ENCODE measurements at regions not wholly inside any gene's neighbourhood (a gene's known extent, or its start where the extent isn't known, plus 50 kb on each side); places are given as distances from the start of the nearest gene placed in this dataset.
"Not testable (repeated sequence)": the region's sequence is repeated elsewhere in the genome, so short reads cannot be mapped to it uniquely, and the experiment has no call there.

DNA sequence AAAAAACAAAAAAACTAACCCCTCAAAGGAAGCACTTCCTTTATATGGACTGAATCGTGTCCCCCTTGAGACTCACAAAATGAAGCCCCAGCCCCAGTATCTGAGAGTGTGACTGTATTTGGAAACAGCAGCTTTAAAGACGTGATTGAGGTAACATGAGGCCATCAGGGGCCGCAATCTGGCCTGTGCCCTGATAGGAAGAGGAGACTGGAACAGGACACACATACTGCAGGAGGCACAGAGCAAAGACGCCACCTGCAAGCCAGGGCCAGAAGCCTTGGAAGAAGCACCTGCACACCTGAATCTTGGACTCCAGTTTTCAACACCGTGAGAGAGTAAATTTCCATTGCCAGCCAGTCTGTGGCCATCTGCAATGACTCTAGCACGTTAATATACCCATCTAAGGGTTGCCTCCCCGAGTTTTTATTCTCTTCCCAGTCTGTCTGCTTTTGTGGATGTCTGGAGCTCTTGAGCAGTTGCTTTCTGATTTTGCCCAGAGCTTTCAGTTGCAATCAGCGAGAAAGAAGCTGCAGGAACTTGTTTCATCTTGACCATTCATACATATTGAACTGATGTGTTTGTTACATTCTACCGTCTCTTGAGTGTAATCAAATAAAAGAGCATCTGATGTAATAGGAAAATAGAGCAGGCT is 775.8 kb upstream of the TPTE start:
- not testable (repeated sequence) for DNase-seq (ENCODE audit: low read depth, low spot score)

- not testable (repeated sequence) for DNase-seq (ENCODE audit: low read depth, low spot score)
Observed at GRCh38 chr21:9746311-9746710, 775.1 kb upstream of the TPTE start.

DNA sequence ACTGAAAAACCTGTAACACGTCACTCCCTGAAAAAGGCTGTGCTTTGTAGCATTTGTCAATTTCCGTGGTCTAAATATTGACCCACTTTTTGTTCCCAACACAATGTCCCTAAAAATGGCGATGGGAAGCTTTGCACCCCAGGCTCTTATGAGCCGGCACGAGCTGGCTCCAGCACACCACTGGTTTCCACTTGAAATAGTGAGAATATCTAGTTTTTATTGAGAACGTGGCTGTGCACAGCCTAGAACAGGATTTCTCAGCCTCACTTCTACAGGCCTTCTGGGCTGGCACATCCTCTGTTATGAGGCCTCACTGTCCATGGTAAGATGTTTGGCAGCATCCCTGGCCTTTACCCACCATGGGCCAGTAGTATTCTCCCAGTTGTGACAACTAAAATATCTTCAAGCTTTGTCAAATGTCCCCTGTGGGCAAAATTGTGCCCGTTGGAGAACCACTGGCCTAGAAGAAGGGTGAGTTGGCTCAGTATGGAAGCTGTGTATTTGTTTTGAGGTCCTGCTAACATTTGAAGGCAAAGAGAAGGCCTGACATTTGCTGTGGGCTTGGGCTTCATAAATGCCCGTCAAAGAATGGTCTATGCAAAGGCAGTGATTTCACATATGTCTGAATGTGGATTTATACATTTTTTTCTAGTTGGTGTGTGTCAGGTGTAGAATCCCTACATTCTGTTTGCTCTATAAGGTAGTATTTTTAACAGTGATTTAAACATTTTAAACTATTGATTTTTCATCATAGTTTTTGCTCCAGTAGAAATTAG is 774.4 kb upstream of the TPTE start:
- DNase-seq (ENCODE audit: low read depth, low spot score) = not testable (repeated sequence)

- not testable (repeated sequence) for DNase-seq (ENCODE audit: low read depth, low spot score)
Observed at GRCh38 chr21:9747870-9748269, 773.5 kb upstream of the TPTE start.

DNA sequence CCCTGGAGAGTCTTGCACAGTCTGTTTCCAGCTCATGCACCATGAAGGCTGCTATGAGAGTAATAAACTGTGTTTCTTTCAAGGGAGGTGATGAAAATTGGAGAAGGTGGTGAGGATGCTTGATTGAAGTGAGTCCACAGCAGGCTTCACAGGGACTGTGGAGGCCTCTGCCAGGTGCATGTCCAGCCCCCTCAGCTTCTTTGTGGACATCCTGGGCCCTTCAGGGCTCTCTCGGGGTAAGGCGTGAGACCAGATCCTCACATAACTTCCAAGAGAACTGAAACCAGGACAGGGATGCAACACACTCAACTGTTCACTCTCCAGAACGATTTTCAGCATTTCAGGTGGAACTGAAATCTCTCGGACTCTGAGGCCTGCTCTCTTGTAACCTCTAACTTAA is 772.9 kb upstream of the TPTE start:
- not testable (repeated sequence) for DNase-seq (ENCODE audit: low read depth, low spot score)

DNA sequence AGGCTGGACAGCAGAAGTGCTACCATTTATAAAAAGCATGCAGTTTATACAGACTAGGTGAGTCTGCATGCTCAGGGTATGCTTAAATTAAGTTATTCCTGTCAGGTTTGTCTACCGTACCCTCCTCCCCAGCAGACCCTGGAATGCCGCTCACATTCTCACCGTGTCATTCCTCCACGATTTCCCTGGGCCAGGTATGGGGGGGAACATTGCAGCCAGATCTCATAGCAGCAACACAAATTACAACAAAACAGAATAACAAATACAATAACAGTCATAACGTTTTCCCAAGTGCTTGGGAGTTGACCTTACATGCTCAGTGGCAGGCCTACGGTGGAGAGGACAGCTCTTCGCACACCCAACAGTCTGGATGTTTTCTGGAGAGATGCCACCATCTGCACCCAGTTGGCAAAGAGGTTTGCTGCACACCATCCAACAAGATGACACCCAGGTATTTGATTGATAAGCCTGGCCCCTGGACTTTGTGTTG is 771.6 kb upstream of the TPTE start:
- not testable (repeated sequence) for DNase-seq (ENCODE audit: low read depth, low spot score)

GRCh38 chr21:9750341-9751086 is 770.9 kb upstream of the TPTE start:
- no peak for DNase-seq (ENCODE audit: low read depth, low spot score)

DNA sequence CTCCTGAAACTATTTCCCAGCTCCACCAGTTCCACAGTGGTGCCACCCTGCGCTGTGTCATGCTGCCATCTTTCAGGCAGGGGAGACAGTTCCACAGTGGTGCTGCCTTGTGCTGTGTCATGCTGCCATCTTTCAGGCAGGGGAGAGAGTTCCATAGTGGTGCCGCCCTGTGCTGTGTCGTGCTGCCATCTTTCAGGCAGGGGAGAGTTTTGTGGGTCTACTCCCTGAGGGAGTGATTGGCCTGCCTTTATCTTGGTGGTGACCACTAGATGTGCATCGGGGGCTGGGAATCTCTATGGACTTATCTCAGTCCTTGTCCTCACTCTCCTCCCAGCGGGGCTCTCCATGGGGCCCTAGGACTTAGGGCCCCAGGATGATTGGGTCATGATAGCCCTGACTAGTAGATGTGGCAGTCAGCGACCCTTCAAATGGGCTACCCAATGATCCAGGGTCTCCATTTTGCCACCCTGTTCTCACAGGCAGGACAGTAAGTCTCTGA is 770.2 kb upstream of the TPTE start:
- DNase-seq (ENCODE audit: low read depth, low spot score) = not testable (repeated sequence)

DNA sequence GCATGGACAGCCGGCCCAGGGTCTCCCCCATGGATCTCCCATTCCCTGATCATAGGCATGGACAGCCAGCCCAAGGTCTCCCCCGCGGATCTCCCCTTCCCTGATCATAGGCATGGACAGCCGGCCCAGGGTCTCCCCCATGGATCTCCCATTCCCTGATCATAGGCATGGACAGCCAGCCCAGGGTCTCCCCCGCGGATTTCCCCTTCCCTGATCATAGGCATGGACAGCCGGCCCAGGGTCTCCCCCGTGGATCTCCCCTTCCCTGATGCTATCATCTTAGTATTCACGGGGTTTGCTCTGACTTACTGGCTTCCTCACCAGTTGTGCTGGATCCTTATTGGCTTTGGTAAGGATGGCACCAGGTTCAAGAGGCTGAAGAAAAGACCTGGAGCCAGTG is 769.4 kb upstream of the TPTE start:
- not testable (repeated sequence) for DNase-seq (ENCODE audit: low read depth, low spot score)

DNA sequence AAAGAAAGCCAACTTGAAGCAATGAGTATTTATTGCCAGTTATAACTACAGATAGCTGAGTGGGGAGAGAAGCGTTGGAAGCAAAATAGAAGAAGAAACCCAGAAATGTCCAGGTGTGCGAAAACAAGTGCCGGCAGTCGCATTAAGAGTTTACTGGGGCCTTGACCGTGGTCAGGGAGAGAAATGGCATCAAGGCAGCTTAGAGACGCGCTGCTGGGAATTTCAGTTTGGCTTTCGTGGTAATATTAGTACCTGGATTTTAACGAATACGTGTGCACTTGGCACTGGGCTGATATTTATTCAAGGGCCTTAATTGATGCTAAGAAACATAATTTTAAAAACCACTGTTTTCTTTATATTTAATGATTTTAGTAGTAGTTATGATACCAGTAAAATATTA is 767.9 kb upstream of the TPTE start:
- DNase-seq (ENCODE audit: low read depth, low spot score) = not testable (repeated sequence)

DNA sequence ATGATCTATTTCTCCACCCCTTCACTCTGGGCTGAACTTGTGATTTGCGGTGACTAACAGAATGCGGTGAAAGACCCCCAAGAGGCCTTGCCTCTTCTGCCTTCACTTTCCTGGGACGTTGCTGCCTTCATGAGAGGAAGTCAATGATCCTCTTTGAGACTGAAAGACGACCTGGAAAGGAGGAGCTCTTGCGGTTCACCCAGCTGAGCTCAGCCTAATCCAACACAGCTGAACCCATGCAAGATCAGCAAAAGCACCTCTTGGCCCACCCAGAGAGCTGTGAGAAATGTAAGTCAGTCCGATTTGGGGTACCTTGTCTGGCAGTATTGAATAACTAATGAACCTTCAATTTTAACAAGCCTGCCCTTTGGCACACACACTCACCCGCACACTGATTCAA is 767.4 kb upstream of the TPTE start:
- no peak for DNase-seq (ENCODE audit: low read depth, low spot score)

- DNase-seq (ENCODE audit: low read depth, low spot score) = not testable (repeated sequence)
Observed at GRCh38 chr21:9754434-9754833, 766.9 kb upstream of the TPTE start.

DNA sequence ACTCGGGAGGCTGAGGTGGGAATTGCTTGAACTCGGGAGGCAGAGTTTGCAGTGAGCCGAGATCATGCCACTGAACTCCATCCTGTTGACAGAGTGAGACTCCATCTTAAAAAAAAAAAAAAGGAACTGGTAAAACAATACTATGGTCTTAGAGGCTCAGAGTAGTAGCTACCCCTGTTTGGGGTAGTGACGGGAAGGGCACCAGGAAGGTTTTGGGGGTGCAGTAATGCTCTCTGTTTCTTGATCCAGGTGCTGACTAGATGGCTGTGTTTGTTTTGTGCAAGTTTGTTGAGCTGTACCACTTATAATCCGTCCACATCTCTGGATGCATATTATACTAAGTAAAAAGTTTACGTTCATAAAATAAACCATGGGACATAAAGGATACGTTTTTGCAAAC is 765.8 kb upstream of the TPTE start:
- no peak for DNase-seq (ENCODE audit: low read depth, low spot score)

- no peak for DNase-seq (ENCODE audit: low read depth, low spot score)
Observed at GRCh38 chr21:9756677-9757076, 764.7 kb upstream of the TPTE start.

- DNase-seq (ENCODE audit: low read depth, low spot score) = not testable (repeated sequence)
Observed at GRCh38 chr21:9757118-9757517, 764.3 kb upstream of the TPTE start.

DNA sequence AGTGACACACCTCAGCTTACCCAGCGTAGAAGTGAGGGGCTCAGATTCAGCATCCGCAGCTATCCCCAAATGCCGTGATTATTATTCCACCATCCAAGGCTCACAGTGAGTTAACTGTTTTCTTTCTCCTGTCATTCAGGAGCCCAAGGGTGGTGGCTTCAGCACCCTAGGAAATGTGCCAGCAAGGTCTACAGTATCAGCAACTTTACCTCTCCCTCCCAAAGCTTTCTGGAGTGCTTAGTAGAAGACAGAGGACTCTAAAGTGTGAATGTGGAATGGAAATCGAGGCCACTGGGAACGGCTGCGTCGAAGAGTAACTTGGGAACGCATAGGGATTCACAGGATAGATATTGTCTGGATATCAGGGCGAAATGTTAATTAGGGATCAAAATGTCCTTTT is 763.8 kb upstream of the TPTE start:
- DNase-seq (ENCODE audit: low read depth, low spot score) = not testable (repeated sequence)

- no peak for DNase-seq (ENCODE audit: low read depth, low spot score)
Observed at GRCh38 chr21:9758141-9758540, 763.2 kb upstream of the TPTE start.

DNA sequence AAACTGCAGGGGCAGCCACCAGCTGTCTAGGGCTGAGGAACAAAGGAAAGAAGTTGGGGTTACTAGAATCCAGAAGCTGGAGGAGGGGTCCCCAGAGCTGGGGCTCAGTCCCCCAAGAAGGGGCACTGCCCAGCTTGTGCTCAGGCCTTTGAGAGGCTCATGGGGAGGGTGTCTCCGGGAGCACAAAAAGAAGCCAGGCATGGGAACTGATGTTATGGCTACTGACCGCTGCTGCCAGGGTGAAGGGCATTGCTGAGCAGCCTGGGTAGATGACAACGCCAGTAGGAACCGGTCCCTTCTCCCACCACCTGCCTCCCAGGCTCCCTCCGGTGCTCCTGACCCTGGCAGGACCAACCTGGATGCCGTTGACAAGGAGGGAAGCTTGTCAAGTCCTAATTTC is 762.5 kb upstream of the TPTE start:
- no peak for DNase-seq (ENCODE audit: low read depth, low spot score)

- no peak for DNase-seq (ENCODE audit: low read depth, low spot score)
Observed at GRCh38 chr21:9759972-9760371, 761.4 kb upstream of the TPTE start.

GRCh38 chr21:9760398-9761074 is 760.8 kb upstream of the TPTE start:
- no peak for DNase-seq (ENCODE audit: low read depth, low spot score)

GRCh38 chr21:9763306-9763705 is 758.1 kb upstream of the TPTE start:
- no peak for DNase-seq (ENCODE audit: low read depth, low spot score)

GRCh38 chr21:9763807-9764206 is 757.6 kb upstream of the TPTE start:
- DNase-seq (ENCODE audit: low read depth, low spot score) = no peak

Data from astrocyte of the hippocampus (primary cell).